GM18951 (cell line): ENCODE measurements at regions not wholly inside any gene's neighbourhood (a gene's known extent, or its start where the extent isn't known, plus 50 kb on each side); places are given as distances from the start of the nearest gene placed in this dataset.

Experiments used
- POLR2A ChIP-seq: IDR thresholded peaks from 4 replicates; pipeline ENCODE4 v1.6.1; 2011; ENCODE audit warnings: mild to moderate bottlenecking; ENCODE audit not compliant: insufficient read length, insufficient read depth; ENCODE audit errors: extremely low read depth
- in situ Hi-C: fragments of 300-500 bp; cut with MboI; formaldehyde crosslinking; loops from one replicate; pipeline ENCODE4 v1.12.0; 2022; ENCODE audit warnings: low sequenced_read_pairs, mixed read lengths, inconsistent platforms; ENCODE audit not compliant: unreplicated experiment

DNA sequence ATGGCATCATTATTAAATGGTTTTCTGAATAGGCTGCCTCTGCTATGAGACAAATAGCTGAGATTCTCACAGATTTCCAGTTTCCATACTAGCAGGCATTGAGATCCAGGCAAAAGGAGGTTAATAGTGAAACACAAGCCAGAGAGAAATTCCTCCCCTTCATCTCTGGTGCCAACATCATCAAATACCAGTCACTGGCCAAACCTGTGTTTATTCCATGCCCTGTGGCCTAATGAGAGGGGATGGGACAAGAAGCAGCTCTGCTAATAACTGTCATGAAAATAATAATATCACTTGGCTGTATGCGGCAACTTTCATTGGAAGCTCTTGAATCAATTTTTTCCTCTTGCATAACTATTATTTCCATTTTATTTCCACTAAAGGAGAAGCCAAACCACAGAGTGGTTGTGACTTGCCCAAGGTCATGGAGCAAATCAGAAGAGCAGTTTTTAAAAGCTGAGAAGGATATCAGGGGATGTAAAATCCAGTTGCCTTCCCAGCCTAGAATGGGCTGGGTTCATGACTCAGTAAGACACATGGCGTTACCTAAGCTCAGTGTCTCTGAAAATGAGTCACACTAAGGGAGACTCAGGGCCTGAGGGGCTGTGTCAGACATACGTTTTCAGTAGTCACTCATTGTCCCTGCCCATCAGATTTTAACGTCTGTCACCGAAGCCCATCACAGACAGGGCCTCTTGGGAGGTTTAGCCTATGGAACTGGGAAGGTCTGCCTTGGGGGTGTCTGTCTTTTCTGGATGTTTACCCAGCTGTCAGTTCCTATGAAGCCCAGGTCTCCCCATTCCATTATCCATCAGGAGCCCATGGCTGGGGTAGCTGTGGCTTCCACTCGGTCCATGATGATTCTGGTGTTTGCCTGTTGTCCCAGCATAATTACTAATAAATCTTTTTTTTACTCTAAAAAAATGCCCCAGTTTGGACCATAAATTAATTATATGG is 208.8 kb upstream of the EEA1 start:
- in situ Hi-C loops = no loop called here
- TF ChIP-seq POLR2A = peak; percentile 14

DNA sequence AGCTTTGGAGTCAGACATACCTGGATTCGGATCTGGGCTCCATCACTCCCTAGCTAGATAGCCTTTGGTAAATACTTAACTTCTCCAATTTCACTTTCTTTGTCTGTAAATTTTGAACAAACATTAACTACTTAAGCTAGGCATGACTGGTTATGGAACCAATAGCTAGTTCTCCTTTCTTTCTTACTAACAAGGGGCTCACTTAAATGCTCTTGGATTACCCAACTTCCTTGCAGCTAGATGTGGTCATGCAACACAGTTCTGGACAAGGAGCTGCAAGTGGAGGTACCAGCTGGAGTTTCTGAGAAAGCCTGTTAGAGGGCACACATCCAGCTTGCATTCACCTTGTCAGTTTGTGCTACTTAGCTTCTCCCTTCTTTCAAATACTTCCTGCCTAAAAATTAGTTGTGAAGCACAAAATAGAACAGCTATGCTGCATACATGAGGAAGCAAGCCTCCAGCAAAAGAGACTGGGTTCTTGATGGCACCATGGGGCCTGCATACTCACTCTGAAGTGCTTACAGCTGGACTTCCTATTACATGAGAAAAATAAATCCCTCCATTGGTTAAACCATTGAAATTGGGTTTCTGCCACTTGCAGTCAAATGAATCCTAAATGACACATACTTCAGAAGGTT is 210.1 kb upstream of the EEA1 start:
- in situ Hi-C loops = no loop called here
- peak; percentile 23 for TF ChIP-seq POLR2A

DNA sequence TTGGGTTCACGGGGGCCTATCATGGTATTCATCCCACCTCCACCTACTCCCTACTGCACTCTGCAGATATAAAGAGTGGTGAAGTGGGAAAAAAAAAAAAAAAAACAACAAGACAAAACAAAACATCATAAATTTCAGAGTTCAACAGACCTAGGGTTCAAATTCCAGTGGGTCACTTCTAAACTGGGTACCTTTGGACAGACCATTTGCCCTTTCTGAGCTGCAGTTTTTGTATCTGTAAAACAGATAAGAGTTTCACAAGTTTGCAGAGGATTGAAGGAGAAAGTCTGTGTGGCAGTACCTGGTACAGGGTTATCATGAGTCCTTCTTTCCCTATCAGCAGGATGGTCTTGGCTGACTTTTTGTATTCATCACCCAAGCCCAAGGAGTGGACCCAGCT is 211.2 kb upstream of the EEA1 start:
- TF ChIP-seq POLR2A = no peak
- in situ Hi-C loops = no loop called here

DNA sequence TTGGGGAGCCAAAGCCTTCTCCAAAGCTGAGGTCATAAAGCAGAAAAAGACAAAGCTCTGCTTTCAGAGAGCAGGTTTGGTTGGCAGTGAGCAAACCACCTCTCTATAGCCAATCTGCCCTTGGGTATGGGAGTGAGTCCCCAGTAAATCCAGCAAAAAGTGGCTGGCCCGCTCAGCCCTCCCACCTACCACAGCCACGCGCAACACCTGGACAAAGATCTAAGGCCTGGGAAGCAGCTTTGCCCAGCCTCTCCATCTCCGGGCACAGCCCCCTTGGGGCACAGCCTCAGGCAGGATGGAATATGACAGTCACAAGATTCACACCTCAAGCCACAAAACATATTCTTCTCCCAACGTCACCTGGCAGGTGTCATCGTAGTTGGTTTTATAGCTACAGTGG is 211.7 kb upstream of the EEA1 start:
- TF ChIP-seq POLR2A = no peak
- in situ Hi-C loops = no loop called here

DNA sequence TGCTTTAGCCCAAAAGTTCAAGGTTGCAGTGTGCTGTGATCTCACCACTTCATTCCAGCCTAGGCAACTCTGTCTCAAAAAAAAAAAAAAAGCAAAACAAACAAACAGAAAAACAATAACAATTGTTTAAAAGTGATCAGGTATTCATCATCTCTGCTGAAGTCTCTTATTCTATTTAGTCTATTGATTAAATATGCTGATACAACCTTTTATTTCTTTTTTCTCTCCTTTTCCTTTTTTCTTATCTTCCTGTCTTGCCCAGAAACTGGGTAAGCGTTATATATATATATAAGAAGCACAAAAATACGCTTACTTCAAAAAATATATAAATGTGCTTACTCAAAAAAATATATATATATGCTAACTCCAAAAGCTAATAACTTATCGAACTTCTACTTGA is 213.8 kb upstream of the EEA1 start:
- in situ Hi-C loops = no loop called here
- no peak for TF ChIP-seq POLR2A

DNA sequence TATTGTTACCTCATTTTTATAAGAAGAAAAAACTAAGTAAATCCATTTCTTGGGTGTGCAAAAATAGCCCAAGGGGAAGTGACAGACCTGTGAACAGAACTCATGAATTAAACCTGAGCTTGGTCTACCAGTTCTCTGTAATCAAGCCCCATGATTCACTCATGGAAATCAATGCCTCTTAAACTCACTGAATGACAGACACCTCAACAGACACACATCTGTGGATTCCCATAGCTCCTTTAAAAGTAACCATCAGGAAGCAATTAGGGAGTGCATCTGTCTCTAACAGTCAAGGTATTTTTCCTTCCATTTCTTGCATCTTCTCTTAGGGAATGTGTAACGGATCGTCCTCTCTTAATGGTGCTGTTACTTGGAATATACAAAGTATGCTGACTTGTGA is 215.0 kb upstream of the EEA1 start:
- TF ChIP-seq POLR2A = no peak
- in situ Hi-C loops = no loop called here

DNA sequence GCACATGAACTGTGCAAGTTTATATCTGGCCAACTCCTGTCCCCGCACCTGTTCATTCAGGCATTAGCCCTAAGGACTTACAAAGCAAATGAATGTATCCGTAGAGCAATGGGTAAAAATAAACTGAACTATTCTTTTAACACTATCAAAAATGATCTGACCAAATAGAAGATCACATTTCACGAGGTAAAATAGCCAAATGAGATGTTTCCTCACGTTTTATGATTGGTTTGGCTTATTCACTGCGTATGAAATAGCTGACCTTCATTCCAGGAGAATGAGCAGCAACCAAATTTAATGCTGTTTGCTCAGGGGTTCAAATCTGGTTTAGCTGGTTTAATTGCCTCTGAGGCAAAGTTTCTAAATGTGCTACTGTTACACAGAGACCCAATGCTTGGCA is 216.0 kb upstream of the EEA1 start:
- in situ Hi-C loops = no loop called here
- no peak for TF ChIP-seq POLR2A

DNA sequence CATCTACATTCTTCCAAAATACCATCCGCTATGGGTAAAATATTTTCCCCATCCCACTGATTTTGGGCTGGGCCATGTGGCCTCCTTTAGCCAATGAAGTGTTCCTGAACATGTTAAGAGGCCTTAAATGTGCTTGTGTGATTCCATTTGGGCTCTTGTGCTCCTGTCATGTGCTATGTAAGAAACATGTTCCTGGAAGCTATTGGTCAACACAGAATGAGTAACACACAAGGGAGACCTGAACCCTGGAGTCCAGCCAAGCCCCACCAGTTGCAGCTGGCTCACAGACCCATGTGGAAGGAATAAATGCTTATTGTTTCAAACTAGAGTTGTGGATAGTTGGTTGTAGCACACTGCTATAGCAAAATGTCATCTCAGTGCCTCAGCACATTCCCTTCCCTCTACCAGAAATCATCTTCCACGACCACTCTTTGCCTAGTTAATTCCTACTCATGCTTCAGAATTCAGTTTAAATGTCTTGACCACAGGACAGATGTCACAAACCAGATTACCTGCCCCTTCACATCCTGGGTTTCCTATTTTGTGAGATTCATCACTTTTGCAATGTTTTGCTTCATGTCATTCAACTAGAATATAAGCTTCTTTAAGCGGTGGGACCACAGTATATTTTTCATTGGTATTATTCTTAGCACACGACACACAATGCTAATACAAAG is 217.3 kb upstream of the EEA1 start:
- in situ Hi-C loops = no loop called here

DNA sequence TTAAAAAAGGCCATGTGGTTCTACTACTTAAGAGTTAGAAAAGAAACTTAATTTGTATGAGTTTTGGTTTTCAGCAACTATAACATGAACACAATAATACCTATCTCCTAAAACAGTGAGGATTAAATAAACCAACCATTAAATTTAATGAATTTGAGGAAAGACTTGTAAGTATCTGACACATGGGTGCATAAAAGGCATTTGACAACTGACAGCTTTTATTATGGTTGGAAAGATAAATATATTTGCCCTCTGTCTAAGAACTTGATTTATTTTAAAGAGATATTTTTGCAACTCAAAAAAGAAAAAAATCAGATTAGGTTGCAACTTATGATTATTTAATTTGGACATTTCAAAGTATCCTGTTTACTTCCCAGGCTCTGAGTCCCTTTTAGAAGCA is 217.9 kb upstream of the EEA1 start:
- in situ Hi-C loops = no loop called here
- no peak for TF ChIP-seq POLR2A

More for the DNA sequence above, 217.3 kb upstream of the EEA1 start:
- TF ChIP-seq POLR2A = no peak

DNA sequence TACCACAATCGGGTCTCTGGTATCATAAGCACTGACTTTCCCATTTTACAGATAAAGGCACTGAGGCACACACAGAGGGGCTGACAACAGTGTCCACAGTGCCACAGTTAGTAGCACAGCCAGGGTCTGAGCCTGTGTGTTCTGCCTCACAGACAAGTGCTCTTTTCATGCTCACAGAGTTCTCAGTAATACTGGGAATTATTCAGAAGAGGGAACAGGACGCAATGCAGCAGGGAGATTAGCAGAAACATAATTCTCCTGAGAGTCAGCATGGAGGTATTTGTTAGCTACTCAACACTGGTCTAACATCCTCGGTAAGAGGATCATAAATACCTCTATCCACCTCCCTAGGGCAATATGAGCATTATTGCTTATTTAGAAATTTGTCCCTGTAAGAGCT is 219.3 kb upstream of the EEA1 start:
- no peak for TF ChIP-seq POLR2A
- in situ Hi-C loops = no loop called here

DNA sequence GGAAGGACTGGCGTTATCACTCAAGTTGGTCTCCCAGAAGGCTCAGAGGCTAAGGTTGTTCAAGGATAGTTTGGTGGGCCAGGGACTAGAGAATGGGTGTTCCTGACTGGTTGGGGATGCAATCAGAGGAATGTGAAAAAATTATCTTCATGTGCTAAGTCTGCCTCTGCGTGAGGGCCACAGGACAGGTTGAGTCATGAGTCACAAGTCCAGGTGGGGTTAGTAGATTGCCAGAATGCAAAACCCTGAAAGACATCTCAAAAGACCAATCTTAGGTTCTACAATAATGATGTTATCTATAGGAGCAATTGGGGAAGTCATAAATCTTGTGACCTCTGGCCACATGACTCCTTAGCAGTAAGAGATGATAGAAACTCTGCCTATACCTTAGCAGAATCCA is 220.1 kb upstream of the EEA1 start:
- in situ Hi-C loops = no loop called here

DNA sequence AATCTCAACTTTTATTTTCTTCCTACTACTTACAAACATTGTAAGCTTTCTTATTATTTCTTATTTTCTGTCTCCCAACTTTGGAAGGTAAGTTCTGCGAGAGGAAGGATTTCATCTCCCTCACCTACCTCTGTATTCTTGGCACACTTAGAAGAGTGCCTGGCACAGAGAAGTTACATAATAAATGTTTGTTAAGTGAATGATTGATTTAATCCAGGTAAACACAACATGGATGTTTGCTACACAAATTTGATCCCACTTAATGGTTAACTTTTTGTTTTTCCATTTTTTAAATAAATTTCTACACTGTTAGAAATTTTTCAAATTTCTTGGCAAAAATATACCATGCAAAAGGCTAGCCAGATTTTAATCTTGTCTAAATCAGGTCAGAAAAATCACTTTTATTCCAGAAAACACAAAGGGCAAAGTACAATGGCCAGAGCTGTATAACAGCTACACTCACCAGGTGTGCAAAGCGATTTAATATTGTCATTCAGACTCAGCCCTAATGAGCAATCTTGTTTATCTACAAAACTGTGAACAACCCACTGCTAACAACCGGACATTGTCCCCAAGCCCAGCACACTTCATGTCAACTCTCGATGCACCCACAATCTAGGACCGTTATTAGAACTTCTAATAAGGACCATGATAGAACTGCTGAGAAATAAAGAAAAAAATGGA is 222.1 kb upstream of the EEA1 start:
- in situ Hi-C loops = no loop called here

More for the DNA sequence above, 220.1 kb upstream of the EEA1 start:
- TF ChIP-seq POLR2A = no peak

DNA sequence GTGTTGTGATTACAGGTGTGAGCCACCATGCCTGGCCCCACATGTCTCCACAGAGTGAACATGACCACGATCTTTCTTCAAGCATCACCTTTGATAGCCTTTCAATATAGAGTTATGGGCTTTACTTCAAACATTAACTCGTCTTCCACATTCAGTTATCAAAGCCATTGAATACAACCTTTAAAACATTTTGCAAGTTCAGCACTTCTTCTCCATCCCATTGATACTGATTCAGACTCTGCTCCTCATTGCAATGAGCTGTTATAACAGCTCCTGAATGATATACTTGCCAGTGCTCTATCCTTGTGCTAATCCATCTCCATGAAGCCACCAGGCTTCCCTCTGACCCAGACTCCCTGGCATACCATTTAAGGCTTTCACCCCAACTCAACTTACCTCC is 223.5 kb upstream of the EEA1 start:
- in situ Hi-C loops = no loop called here
- TF ChIP-seq POLR2A = no peak

More for the DNA sequence above, 222.1 kb upstream of the EEA1 start:
- no peak for TF ChIP-seq POLR2A
